Activated T-helper 17 cell treated with anti-CD3 and anti-CD28 coated beads, Interleukin-2, amount 50 U/mL, for 72 hours (primary cell): ENCODE measurements at regions not wholly inside any gene's neighbourhood (a gene's known extent, or its start where the extent isn't known, plus 50 kb on each side); places are given as distances from the start of the nearest gene placed in this dataset.

Experiments
- ATAC-seq: fragments of 150-1000 bp; cut with Tn5 transposase; replicated peaks from 2 replicates; pipeline ENCODE4 v1.10.0; 2021; ENCODE audit warnings: mild to moderate bottlenecking, moderate library complexity
- H3K27ac Mint-ChIP-seq: one replicate; pipeline ENCODE4 v1.8.0; 2022; ENCODE audit warnings: mixed read lengths
- H3K27me3 Mint-ChIP-seq: one replicate; pipeline ENCODE4 v1.8.0; 2022; ENCODE audit warnings: mixed read lengths
- H3K36me3 Mint-ChIP-seq: one replicate; pipeline ENCODE4 v1.8.0; 2022; ENCODE audit warnings: low read depth, mild to moderate bottlenecking, mixed read lengths
- H3K4me1 Mint-ChIP-seq: one replicate; pipeline ENCODE4 v1.8.0; 2022; ENCODE audit warnings: mixed read lengths
- H3K4me3 Mint-ChIP-seq: one replicate; pipeline ENCODE4 v1.8.0; 2022; ENCODE audit warnings: mild to moderate bottlenecking, mixed read lengths
- H3K9me3 Mint-ChIP-seq: one replicate; pipeline ENCODE4 v1.8.0; 2022; ENCODE audit warnings: mixed read lengths

DNA sequence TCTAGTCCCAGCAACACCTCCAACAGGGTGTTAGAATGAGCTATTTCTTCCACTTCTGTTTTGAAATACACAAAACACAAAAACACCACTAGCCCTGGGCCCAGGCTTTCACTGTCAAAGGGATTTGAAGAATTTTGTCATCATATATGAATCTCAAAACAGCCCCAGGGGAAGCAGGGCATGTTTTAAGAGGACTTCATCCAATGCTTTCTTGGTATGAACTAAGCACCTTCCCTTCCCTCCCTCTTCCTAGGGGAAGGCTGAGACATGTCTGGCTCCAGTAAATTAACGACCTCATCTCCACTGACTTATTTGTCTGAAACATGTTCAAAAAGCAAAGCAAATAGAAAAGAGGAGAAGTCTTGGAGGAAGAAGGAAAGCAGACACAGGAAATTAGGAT lies 75.7 kb upstream of the INCENP start:
- ATAC-seq = no peak
- Mint-ChIP-seq H3K9me3 (no peaks in the 10 kb centered on the region), H3K36me3 (no peaks in the 10 kb centered on the region), H3K4me3 (no peak overlapping the region), H3K27ac (no peak overlapping the region), H3K4me1 (no peaks in the 10 kb centered on the region), H3K27me3 (no peaks in the 10 kb centered on the region)

GRCh38 chr11:62046568-62047100 lies 77.2 kb upstream of the INCENP start:
- Mint-ChIP-seq H3K27me3 (peaks cover 3% of the 10 kb centered on the region), H3K4me1 (peaks cover 4% of the 10 kb centered on the region), H3K9me3 (no peaks in the 10 kb centered on the region), H3K36me3 (no peaks in the 10 kb centered on the region), H3K27ac (no peak overlapping the region), H3K4me3 (no peak overlapping the region)
- ATAC-seq = no peak

- no peak overlapping the region for H3K4me3 Mint-ChIP-seq
- ATAC-seq = no peak
- peaks cover 4% of the 10 kb centered on the region for H3K4me1 Mint-ChIP-seq
- H3K27ac Mint-ChIP-seq = no peak overlapping the region
- H3K36me3 Mint-ChIP-seq = no peaks in the 10 kb centered on the region
- no peaks in the 10 kb centered on the region for H3K9me3 Mint-ChIP-seq
- H3K27me3 Mint-ChIP-seq = peaks cover 5% of the 10 kb centered on the region
Measured at GRCh38 chr11:62044639-62045121, 77.2 kb upstream of the FTH1 start.

GRCh38 chr11:62035293-62035692 lies 67.9 kb upstream of the FTH1 start:
- Mint-ChIP-seq H3K9me3 (no peaks in the 10 kb centered on the region), H3K27ac (no peak overlapping the region), H3K36me3 (no peaks in the 10 kb centered on the region), H3K4me1 (no peaks in the 10 kb centered on the region), H3K4me3 (no peak overlapping the region), H3K27me3 (no peaks in the 10 kb centered on the region)
- ATAC-seq = no peak

DNA sequence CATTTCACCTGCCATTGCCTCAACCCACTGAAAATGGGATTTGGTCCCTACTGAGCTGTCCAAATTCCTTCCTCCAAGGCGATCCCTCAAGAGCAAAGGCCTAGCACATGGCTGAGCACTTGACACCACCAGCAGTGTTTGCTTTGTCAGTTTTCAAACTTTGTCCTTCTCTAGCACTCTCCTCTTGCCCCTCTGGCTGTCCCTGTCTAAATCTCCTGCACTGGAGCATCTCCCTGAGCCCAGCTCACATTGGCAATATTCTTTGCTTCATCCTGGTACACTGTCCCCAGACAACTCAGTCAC lies 66.6 kb upstream of the FTH1 start:
- Mint-ChIP-seq H3K36me3 (no peaks in the 10 kb centered on the region), H3K27me3 (no peaks in the 10 kb centered on the region), H3K4me3 (no peak overlapping the region), H3K4me1 (no peaks in the 10 kb centered on the region), H3K27ac (no peak overlapping the region), H3K9me3 (no peaks in the 10 kb centered on the region)
- no peak for ATAC-seq

GRCh38 chr11:62033191-62034035 lies 66.0 kb upstream of the FTH1 start:
- Mint-ChIP-seq H3K36me3 (no peaks in the 10 kb centered on the region), H3K27ac (no peak overlapping the region), H3K27me3 (no peaks in the 10 kb centered on the region), H3K4me3 (no peak overlapping the region), H3K9me3 (no peaks in the 10 kb centered on the region), H3K4me1 (no peaks in the 10 kb centered on the region)
- no peak for ATAC-seq

DNA sequence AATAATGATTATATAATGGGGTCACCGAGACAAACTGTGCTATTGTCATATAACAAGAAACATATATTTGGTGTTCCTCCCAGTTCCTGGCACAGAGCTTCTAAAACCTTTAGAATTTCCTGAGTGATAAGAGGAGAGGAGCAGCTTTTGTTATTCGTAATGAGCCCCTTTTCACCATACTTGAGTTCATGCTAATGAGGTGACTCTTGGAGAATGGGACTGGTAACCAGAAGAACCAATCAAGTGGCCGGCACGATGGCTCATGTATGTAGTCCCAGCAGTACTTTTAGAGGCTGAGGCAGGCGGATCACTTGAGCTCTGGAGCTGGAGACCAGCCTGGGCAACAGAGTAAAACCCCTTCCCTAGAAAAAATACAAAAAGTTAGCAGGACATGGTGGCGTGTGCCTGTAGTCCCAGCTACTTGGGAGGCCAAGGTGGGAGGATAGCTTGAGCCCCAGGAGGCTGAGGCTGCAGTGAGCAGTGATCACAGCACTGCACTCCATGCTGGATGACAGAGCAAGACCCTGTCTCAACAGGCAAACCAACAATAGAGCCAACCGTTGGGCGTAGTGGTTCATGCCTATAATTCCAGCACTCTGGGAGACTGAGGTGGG lies 62.7 kb upstream of the FTH1 start:
- Mint-ChIP-seq H3K36me3 (no peaks in the 10 kb centered on the region), H3K27ac (no peak overlapping the region), H3K4me3 (no peak overlapping the region), H3K9me3 (no peaks in the 10 kb centered on the region), H3K4me1 (peaks cover 11% of the 10 kb centered on the region), H3K27me3 (no peaks in the 10 kb centered on the region)
- no peak for ATAC-seq

DNA sequence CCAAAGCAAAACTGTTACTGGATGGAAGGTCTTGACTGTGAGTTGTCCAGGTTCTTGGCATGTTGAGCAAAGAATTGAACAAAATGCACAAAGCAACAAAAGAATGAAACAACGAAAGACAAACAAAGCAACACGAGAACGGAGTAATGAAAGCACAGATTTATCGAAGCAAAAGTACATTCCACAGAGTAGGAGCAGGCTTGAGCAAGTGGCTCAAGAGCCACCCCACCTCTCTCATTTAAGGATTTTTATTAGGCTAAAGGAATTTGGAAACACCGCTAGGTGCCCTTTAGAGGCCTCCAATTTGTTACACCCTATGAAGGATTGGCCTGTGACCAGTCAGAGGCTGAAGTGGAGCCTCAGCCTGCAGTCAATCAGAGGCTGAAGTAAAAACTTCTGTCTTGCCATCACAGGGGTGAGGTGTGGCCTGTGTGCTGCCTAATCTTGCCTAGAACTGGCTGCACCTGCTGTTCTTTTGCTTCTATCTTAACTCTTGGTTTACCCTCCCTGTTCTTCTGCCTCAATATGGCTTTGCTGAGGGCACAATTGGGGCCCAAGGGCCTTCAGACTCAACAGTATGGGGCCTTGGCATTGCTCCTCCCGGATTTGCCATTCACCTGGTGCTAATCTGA lies 59.4 kb upstream of the FTH1 start:
- Mint-ChIP-seq H3K4me3 (no peak overlapping the region), H3K36me3 (no peaks in the 10 kb centered on the region), H3K9me3 (no peaks in the 10 kb centered on the region), H3K27me3 (no peaks in the 10 kb centered on the region), H3K4me1 (peaks cover 11% of the 10 kb centered on the region), H3K27ac (peak overlapping the region; percentile 92)
- no peak for ATAC-seq

DNA sequence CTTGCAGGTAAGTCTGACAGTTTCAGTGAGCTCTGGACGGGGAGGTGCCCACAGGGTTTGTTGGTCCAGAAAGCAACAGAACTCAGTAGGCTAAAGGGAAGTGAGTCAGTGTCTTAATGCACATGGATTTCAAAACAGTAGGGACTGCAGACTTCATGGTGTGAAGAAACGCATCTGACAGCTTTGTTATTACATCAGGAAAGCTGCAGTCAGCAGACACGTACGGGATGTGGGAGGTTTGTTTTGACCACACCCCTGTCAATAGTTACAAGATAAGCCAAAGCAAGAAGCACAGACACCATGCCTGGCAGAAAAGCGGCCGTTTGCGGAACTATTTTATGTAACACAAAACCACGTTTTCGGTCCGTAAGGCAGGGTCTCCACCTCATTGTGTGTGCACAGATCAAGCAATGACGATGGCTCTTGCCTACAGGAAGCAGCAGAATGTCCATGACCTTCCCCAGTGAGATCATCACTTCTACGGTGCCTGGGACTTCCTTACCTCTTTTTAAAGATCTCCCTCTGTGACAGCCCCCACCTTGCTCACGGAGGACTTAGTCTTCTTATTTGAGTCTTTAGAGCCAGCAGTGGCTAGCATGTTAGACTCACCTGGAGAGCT lies 58.2 kb upstream of the FTH1 start:
- peak; percentile 94 for ATAC-seq
- Mint-ChIP-seq H3K4me3 (peak overlapping the region; percentile 80), H3K27me3 (no peaks in the 10 kb centered on the region), H3K27ac (peak overlapping the region; percentile 92), H3K9me3 (peaks cover 7% of the 10 kb centered on the region), H3K36me3 (no peaks in the 10 kb centered on the region), H3K4me1 (peaks cover 11% of the 10 kb centered on the region)

- no peak for ATAC-seq
- no peaks in the 10 kb centered on the region for H3K36me3 Mint-ChIP-seq
- no peaks in the 10 kb centered on the region for H3K27me3 Mint-ChIP-seq
Measured at GRCh38 chr11:62024936-62025486, 57.6 kb upstream of the FTH1 start.

GRCh38 chr11:62022211-62022610 lies 54.8 kb upstream of the FTH1 start:
- Mint-ChIP-seq H3K9me3 (peaks cover 7% of the 10 kb centered on the region), H3K27me3 (no peaks in the 10 kb centered on the region), H3K4me3 (no peak overlapping the region), H3K27ac (no peak overlapping the region), H3K4me1 (peaks cover 11% of the 10 kb centered on the region), H3K36me3 (no peaks in the 10 kb centered on the region)
- ATAC-seq = no peak

More at GRCh38 chr11:62024936-62025486, 57.6 kb upstream of the FTH1 start:
- H3K4me1 Mint-ChIP-seq = peaks cover 11% of the 10 kb centered on the region
- H3K27ac Mint-ChIP-seq = peak overlapping the region; percentile 92
- peak overlapping the region; percentile 80 for H3K4me3 Mint-ChIP-seq
- H3K9me3 Mint-ChIP-seq = peaks cover 7% of the 10 kb centered on the region

GRCh38 chr11:62020661-62021060 lies 53.2 kb upstream of the FTH1 start:
- peaks cover 4% of the 10 kb centered on the region for H3K4me1 Mint-ChIP-seq

GRCh38 chr11:62018981-62019664 lies 51.7 kb upstream of the FTH1 start:
- Mint-ChIP-seq H3K4me1 (no peaks in the 10 kb centered on the region), H3K36me3 (no peaks in the 10 kb centered on the region), H3K27ac (no peak overlapping the region), H3K4me3 (no peak overlapping the region), H3K9me3 (peaks cover 7% of the 10 kb centered on the region), H3K27me3 (no peaks in the 10 kb centered on the region)
- no peak for ATAC-seq

More at GRCh38 chr11:62020661-62021060, 53.2 kb upstream of the FTH1 start:
- Mint-ChIP-seq H3K9me3 (peaks cover 7% of the 10 kb centered on the region), H3K27ac (no peak overlapping the region), H3K4me3 (no peak overlapping the region), H3K27me3 (no peaks in the 10 kb centered on the region), H3K36me3 (no peaks in the 10 kb centered on the region)
- ATAC-seq = no peak
